Kidney epithelial cell (primary cell): ENCODE measurements at regions not wholly inside any gene's neighbourhood (a gene's known extent, or its start where the extent isn't known, plus 50 kb on each side); places are given as distances from the start of the nearest gene placed in this dataset.

ENCODE experiments used
- DNase-seq: peaks from one replicate; pipeline ENCODE4 v3.0.0-alpha.2; 2010; ENCODE audit warnings: low read depth
- H3K27me3 ChIP-seq: 2 replicates; pipeline ENCODE4 v1.6.0; 2011; ENCODE audit warnings: low read length; ENCODE audit not compliant: control insufficient read depth, insufficient read depth
- H3K36me3 ChIP-seq: 2 replicates; pipeline ENCODE4 v1.5.1; 2011; ENCODE audit warnings: low read length; ENCODE audit not compliant: control insufficient read depth, insufficient read depth
- H3K4me3 ChIP-seq: 2 replicates; pipeline ENCODE4 v1.5.1; 2011; ENCODE audit warnings: low read depth, mild to moderate bottlenecking, control low read depth, low read length
- TF ChIP-seq, protein P1 (sequence below): IDR thresholded peaks from 2 replicates; pipeline ENCODE4 v1.5.1; 2011; ENCODE audit warnings: mild to moderate bottlenecking, moderate library complexity, low read length, control low read depth, inconsistent platforms; ENCODE audit not compliant: insufficient read depth, poor library complexity, severe bottlenecking

DNA sequence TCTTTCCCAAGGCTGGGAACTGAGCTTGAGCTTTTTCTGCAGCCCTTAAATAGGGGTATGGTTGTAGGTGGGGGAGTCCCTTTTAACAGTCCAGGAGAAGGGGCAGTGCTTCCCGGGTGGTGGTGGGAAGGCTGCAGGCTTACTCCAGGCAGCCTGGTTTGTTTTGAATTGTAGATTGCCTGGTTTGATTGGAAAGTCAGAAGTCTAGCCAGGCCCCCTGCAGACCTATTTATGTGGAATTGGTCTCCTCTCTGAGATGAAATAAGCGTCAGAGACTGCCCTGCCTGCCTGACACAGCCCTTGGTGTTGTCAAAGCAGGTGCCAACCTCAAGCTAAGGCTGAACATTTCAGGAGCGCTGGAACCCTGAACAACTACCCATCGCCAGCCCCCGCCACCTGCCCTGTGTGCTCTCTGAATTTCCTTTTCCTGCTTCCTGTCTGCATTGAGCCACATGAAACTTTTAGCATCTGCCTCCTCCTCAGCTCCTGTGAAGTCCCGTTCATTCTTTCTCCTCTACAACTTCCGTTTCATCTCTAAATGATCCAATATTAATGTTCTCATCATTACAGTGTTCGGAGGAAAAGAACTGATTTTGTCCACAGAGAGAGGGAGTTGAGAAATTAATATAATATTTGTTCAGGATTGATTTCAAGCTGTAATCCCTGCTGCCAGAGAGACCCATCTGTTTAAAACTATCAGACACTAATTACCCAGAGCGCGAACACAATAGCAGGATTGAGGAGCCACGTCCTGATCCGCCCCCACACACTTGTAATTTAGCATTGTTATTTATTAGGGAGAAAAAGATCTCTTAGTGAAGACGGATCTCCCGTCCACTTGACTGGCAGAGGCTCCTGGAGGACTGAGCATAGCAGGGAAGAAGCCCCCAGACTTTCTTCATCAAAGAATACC is 136.5 kb downstream of the TRIM29 start:
- no peak for DNase-seq
- no peaks in the 10 kb centered on the region for H3K36me3 ChIP-seq
- TF ChIP-seq, protein P1, sequence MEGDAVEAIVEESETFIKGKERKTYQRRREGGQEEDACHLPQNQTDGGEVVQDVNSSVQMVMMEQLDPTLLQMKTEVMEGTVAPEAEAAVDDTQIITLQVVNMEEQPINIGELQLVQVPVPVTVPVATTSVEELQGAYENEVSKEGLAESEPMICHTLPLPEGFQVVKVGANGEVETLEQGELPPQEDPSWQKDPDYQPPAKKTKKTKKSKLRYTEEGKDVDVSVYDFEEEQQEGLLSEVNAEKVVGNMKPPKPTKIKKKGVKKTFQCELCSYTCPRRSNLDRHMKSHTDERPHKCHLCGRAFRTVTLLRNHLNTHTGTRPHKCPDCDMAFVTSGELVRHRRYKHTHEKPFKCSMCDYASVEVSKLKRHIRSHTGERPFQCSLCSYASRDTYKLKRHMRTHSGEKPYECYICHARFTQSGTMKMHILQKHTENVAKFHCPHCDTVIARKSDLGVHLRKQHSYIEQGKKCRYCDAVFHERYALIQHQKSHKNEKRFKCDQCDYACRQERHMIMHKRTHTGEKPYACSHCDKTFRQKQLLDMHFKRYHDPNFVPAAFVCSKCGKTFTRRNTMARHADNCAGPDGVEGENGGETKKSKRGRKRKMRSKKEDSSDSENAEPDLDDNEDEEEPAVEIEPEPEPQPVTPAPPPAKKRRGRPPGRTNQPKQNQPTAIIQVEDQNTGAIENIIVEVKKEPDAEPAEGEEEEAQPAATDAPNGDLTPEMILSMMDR, result no peak
- H3K27me3 ChIP-seq, result peaks cover 3% of the 10 kb centered on the region
- H3K4me3 ChIP-seq, result no peak overlapping the region

DNA sequence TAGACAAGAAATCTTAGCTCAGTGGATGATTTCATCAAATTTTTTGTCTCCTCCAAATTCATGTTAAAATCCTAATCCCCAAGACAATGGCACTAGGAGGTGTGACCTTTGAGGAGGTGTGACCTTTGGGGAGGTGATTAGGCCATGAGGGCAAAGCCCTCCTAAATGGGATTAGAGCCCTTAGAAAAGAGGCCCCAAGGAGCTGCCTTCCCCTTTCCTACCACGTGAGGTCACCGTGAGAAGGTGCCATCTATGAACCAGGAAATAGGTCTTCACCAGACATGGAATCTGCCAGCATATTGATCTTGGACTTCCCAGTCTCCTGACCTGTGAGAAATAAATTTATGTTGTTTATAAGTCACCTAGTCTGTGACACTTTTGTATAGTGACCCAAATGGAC is 138.7 kb downstream of the TRIM29 start:
- peaks cover 3% of the 10 kb centered on the region for H3K27me3 ChIP-seq
- DNase-seq, result no peak
- TF ChIP-seq, protein P1, result no peak
- H3K36me3 ChIP-seq, result no peaks in the 10 kb centered on the region
- no peak overlapping the region for H3K4me3 ChIP-seq

DNA sequence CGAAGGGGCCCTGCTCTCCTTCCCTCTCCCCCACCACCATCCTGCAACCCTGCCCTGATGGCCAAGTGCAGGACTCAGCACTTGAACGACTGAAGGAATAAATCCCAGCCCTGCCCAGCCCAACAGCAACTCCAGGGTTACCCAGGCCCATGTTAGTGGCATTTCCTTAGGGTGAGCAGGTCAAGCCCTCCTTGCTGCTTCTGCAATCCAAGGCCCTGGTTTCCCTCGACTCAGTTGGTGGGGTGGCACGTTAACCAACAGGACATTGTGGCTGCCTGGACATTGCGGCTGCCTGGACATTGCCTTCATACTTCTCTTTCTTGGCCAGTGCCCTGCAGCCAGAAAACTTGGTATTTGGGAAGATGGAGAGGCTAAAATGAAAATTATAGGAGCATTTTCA is 141.4 kb downstream of the TRIM29 start:
- TF ChIP-seq, protein P1, result no peak
- peaks cover 3% of the 10 kb centered on the region for H3K27me3 ChIP-seq

DNA sequence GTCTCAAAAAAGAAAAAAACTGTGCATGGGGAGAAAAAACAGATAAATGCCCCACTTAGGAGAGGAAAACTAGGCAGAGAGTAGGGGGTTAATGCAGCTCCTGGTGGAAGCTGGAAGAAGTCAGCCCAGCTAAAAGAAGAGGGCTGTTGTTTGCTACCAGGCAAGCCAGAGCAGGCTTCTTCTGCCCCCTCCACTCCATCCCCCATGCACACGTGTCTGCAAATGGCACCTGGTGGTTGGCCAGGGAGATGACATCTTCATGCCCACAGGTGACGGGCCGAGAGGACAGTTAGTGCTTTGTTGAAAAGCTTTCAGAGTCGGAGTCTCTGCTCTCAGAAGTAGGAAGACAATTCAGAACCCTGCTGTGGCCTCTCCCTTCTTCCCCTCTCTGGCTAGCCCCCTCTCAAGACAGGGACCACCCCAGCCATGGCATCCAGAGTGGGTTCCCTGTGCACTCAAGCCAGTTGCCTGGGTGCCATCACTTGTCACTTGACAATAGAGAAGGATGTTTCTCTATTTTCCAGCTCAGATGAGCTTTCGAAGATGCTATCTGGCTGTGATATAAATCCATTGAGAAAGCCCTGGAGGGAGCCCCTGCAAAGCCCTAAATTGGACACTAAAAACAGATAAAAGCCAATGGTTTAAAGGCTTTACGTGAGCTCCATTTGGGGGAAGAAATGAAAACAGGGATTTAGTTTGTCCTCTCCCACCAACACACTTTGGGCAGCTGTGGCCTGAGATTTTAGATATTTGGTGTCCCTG is 142.0 kb downstream of the TRIM29 start:
- no peaks in the 10 kb centered on the region for H3K27me3 ChIP-seq
- H3K4me3 ChIP-seq, result no peak overlapping the region
- no peak for DNase-seq
- H3K36me3 ChIP-seq, result no peaks in the 10 kb centered on the region
- TF ChIP-seq, protein P1, result no peak

More for the DNA sequence above, 141.4 kb downstream of the TRIM29 start:
- DNase-seq, result no peak
- Histone ChIP-seq H3K4me3 (no peak overlapping the region), H3K36me3 (no peaks in the 10 kb centered on the region)

DNA sequence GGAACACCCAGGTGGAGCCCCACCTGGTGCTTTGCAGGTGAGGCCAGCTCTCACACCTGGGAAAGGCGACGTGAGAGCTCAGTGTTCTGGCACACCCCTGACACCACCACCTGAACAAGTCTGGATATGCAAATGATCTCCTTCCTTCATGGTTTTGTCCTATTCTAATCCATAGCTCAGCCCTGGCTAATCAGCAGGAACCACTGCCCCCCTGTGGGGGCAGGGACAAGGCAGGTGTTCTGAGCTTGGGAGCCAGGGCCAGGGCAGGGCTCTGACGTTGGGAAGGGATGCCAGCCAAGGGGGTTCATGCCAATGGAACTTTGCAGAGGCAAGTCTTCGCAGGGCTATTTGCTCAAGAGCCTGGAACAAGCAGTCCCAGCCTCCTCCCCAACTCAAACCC is 144.2 kb downstream of the TRIM29 start:
- TF ChIP-seq, protein P1, result no peak
- H3K36me3 ChIP-seq, result no peaks in the 10 kb centered on the region
- no peaks in the 10 kb centered on the region for H3K27me3 ChIP-seq
- H3K4me3 ChIP-seq, result no peak overlapping the region
- DNase-seq, result no peak
